H1 (cell line): ENCODE measurements at regions not wholly inside any gene's neighbourhood (a gene's known extent, or its start where the extent isn't known, plus 50 kb on each side); places are given as distances from the start of the nearest gene placed in this dataset.

Experiments used
- CTCF ChIP-seq, 3 experiments: IDR thresholded peaks; 1 replicate in 2 of 3; 2 replicates in 1 of 3; pipeline versions ENCODE4 v1.5.1 to v1.6.1; 2011; ENCODE audit warnings: low read length in 3 of 3, mild to moderate bottlenecking in 3 of 3, inconsistent platforms in 2 of 3, low read depth in 1 of 3, moderate library complexity in 1 of 3; ENCODE audit not compliant: insufficient read depth in 1 of 3; ENCODE audit errors: control extremely low read depth in 1 of 3

GRCh38 chr12:71216725-71217579, 59.2 kb upstream of the TSPAN8 start (continued):
- TF ChIP-seq CTCF (IDR thresholded peaks at IDR 0.05; ENCODE audit: control extremely low read depth in 1 of 3, insufficient read depth in 1 of 3, low read depth in 1 of 3, low read length in 3 of 3): peak in 2 of 3 experiments; percentile 41 to 51; a peak in 2 of 4 replicates
